BLaER1 (cell line): ENCODE measurements at regions not wholly inside any gene's neighbourhood (a gene's known extent, or its start where the extent isn't known, plus 50 kb on each side); places are given as distances from the start of the nearest gene placed in this dataset.
"Not testable (repeated sequence)": the region's sequence is repeated elsewhere in the genome, so short reads cannot be mapped to it uniquely, and the experiment has no call there.

Experiments
- H3K27ac ChIP-seq: shearing (Covaris generic); formaldehyde crosslinking; 2 replicates; pipeline ENCODE4 v1.8.1; 2022
- H3K27me3 ChIP-seq: shearing (Covaris generic); formaldehyde crosslinking; 2 replicates; pipeline ENCODE4 v1.8.1; 2022
- H3K36me3 ChIP-seq: shearing (Covaris generic); formaldehyde crosslinking; 2 replicates; pipeline ENCODE4 v1.8.1; 2022
- H3K4me1 ChIP-seq: shearing (Covaris generic); formaldehyde crosslinking; 2 replicates; pipeline ENCODE4 v1.8.1; 2022
- H3K4me2 ChIP-seq: shearing (Covaris generic); formaldehyde crosslinking; 2 replicates; pipeline ENCODE4 v1.8.1; 2022
- H3K4me3 ChIP-seq: shearing (Covaris generic); formaldehyde crosslinking; 2 replicates; pipeline ENCODE4 v1.8.1; 2022
- H3K9ac ChIP-seq: shearing (Covaris generic); formaldehyde crosslinking; 2 replicates; pipeline ENCODE4 v1.8.1; 2022
- H3K9me3 ChIP-seq: shearing (Covaris generic); formaldehyde crosslinking; 2 replicates; pipeline ENCODE4 v1.8.1; 2022
- H4K20me1 ChIP-seq: shearing (Covaris generic); formaldehyde crosslinking; 2 replicates; pipeline ENCODE4 v1.8.1; 2022
- Cebpa-rat ChIP-seq: shearing (Covaris generic); IDR thresholded peaks from 2 replicates; pipeline ENCODE4 v1.8.1; 2022

GRCh38 chr17:20700528-20700927, 121.0 kb downstream of the CDRT15L2 start:
- H3K9ac ChIP-seq, H3K4me3 ChIP-seq, H4K20me1 ChIP-seq, H3K4me2 ChIP-seq, H3K9me3 ChIP-seq, H3K27me3 ChIP-seq, H3K36me3 ChIP-seq, H3K27ac ChIP-seq: not testable (repeated sequence)
- peaks cover 20% of the 10 kb centered on the region for H3K4me1 ChIP-seq

DNA sequence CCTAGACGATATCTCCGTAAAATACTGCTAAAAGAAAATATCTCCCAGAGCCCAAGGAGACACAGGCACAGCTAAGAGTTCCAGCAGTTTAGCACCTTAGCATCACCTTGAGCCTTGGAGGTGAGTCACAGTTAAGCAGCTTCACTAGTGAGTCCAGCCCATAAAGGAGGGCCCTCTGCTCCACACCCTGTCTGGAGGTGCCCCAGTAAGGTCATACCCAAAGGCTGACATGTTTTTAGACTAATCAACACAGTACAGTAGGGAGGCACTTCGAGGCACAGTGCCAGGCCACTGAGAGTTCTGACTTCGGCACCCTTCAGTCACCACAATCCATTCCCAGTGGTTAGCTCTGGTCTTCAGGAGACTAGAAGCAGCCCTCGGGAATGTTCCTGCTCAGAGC, 121.8 kb downstream of the CDRT15L2 start:
- H3K4me2 ChIP-seq, H3K4me3 ChIP-seq, H4K20me1 ChIP-seq, H3K9ac ChIP-seq, H3K27me3 ChIP-seq, H3K27ac ChIP-seq, H3K9me3 ChIP-seq, H3K36me3 ChIP-seq: not testable (repeated sequence)
- H3K4me1 ChIP-seq: peaks cover 28% of the 10 kb centered on the region

GRCh38 chr17:20702692-20703091, 123.2 kb downstream of the CDRT15L2 start:
- Histone ChIP-seq H3K27me3 (no peaks in the 10 kb centered on the region), H3K4me1 (peaks cover 41% of the 10 kb centered on the region), H3K4me2 (no peak overlapping the region), H3K4me3 (no peak overlapping the region), H3K36me3 (no peaks in the 10 kb centered on the region), H3K27ac (no peak overlapping the region), H4K20me1 (no peaks in the 10 kb centered on the region), H3K9me3 (no peaks in the 10 kb centered on the region), H3K9ac (no peak overlapping the region)
- TF ChIP-seq Cebpa-rat: no peak

GRCh38 chr17:20703781-20704180, 124.3 kb downstream of the CDRT15L2 start:
- no peak overlapping the region for H3K9ac ChIP-seq
- no peak for TF ChIP-seq Cebpa-rat
- H3K27me3 ChIP-seq: no peaks in the 10 kb centered on the region
- H3K27ac ChIP-seq: no peak overlapping the region
- H4K20me1 ChIP-seq: no peaks in the 10 kb centered on the region
- H3K4me2 ChIP-seq: no peak overlapping the region
- H3K36me3 ChIP-seq: no peaks in the 10 kb centered on the region
- no peak overlapping the region for H3K4me3 ChIP-seq
- H3K9me3 ChIP-seq: no peaks in the 10 kb centered on the region
- peaks cover 42% of the 10 kb centered on the region for H3K4me1 ChIP-seq

GRCh38 chr17:20705186-20705585, 125.7 kb downstream of the CDRT15L2 start:
- H3K27me3 ChIP-seq, H3K27ac ChIP-seq, H3K36me3 ChIP-seq, H3K9ac ChIP-seq, H4K20me1 ChIP-seq, H3K9me3 ChIP-seq, H3K4me3 ChIP-seq: not testable (repeated sequence)
- peaks cover 42% of the 10 kb centered on the region for H3K4me1 ChIP-seq
- H3K4me2 ChIP-seq: peak overlapping the region; percentile 47

DNA sequence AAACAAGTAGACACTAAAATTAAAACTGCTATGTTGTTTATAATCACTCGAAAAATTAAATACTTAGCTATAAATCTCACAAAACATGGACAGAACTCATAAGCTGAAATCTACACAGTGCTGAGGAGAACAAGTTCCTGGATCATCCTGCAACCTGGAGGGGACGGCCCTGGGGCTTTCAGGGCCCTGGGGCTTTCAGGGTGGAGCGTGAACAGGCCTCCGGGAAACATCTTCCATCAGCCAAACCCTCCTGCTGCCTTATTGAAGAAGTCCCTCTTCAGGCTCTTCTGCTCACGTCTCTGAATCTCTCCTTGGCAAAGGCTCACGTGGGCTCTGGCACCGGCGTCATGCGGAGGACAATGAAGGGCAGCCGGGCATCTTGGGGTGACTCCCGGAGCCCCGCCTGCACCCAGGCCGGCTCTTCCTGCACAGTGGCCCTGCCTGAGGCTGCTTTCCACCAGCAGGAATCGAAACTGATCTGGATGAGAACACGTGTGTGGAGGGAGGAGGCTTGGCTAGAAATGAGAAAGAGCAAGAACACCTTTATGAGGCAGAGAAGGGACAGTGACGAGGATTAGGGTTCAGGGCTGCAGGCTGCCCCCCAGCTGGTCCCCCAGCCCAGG, 127.3 kb downstream of the CDRT15L2 start:
- no peaks in the 10 kb centered on the region for H3K9me3 ChIP-seq
- no peaks in the 10 kb centered on the region for H3K27me3 ChIP-seq
- no peak for TF ChIP-seq Cebpa-rat
- H3K27ac ChIP-seq: no peak overlapping the region
- peak overlapping the region; percentile 47 for H3K4me2 ChIP-seq
- H3K4me1 ChIP-seq: peaks cover 42% of the 10 kb centered on the region
- no peaks in the 10 kb centered on the region for H4K20me1 ChIP-seq
- no peak overlapping the region for H3K9ac ChIP-seq
- H3K36me3 ChIP-seq: no peaks in the 10 kb centered on the region
- no peak overlapping the region for H3K4me3 ChIP-seq

DNA sequence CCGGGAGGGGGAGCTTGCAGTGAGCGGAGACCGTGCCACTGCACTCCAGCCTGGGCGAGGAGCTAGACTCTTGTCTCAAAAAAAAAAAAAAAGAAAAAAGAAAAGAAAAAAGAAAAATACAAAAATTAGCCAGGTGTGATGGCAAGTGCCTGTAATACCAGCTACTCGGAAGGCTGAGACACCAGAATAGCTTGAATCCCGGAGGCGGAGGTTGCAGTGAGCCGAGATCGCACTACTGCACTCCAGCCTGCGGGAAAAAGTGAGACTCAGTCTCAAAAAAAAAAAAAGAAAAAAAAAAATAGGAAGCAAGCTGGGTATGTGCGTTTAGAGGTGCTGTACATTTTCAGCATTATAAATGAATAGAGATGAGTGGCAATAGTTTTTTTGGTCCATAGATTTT, 129.3 kb downstream of the CDRT15L2 start:
- not testable (repeated sequence) for H3K9me3 ChIP-seq, H3K36me3 ChIP-seq, H3K4me2 ChIP-seq, H3K4me3 ChIP-seq, H3K27me3 ChIP-seq, H3K9ac ChIP-seq, H4K20me1 ChIP-seq, H3K27ac ChIP-seq
- peaks cover 37% of the 10 kb centered on the region for H3K4me1 ChIP-seq

DNA sequence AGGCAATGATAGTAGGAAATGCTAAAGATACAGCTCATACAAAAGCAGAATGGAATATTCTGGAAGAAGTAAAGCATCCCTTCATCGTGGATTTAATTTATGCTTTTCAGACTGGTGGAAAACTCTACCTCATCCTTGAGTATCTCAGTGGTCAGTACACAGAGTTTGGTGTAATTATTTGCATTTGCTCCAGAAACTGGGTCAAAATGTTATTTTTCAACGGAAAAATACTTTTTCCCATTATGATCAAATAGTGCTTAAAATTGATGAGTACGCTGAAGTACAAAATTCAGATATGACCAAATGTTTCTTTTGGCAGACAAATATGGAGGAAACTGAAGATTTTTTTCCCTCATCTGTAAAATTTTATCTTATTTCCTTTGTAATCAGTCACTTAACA, 137.0 kb downstream of the CDRT15L2 start:
- not testable (repeated sequence) for H3K27ac ChIP-seq, H3K36me3 ChIP-seq, H3K4me1 ChIP-seq, H3K4me3 ChIP-seq, H4K20me1 ChIP-seq, H3K27me3 ChIP-seq, H3K9me3 ChIP-seq, H3K4me2 ChIP-seq, H3K9ac ChIP-seq

DNA sequence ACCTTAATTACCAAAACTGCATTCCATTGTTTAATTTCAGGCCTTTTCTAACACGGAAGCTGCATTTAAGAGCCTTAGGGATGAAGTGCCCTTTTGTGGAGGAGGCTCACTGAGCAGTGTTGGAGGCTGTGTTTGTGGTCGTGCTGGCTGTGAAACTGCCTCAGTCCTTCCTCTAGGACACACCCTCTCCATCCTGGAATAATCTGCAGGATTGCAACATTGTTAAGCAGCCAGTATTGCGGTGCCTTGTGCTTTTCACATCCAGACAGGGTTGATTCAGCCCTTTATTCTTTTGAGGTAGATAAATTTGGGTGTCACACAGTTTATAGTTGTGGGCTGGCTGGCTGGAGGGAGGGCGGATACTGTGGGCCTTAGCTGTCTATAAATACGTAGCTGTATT, 141.6 kb downstream of the CDRT15L2 start:
- Histone ChIP-seq H4K20me1 (no peaks in the 10 kb centered on the region), H3K36me3 (no peaks in the 10 kb centered on the region), H3K27me3 (no peaks in the 10 kb centered on the region), H3K9me3 (no peaks in the 10 kb centered on the region), H3K27ac (no peak overlapping the region), H3K4me1 (peaks cover 12% of the 10 kb centered on the region), H3K9ac (no peak overlapping the region), H3K4me3 (no peak overlapping the region), H3K4me2 (no peak overlapping the region)
- TF ChIP-seq Cebpa-rat: no peak

DNA sequence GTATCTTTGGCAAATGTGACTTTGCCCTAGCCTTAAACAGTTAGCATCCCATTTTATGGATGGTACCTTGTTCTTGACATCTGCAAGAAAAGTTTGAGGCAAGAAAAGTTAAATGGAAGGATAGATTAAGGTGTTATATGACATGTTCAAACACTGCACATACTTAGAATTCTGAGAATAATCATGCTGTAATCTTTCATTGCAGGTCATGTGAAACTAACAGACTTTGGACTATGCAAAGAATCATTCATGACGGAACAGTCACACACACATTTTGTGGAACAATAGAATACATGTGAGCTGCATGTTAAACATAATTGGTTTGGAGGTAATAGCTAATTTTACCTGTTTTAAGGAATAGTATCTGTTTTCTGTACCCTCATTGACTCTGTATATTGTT, 144.9 kb downstream of the CDRT15L2 start:
- H3K4me3 ChIP-seq, H3K9ac ChIP-seq, H3K27ac ChIP-seq, H4K20me1 ChIP-seq, H3K36me3 ChIP-seq, H3K4me2 ChIP-seq, H3K9me3 ChIP-seq, H3K27me3 ChIP-seq: not testable (repeated sequence)
- H3K4me1 ChIP-seq: peaks cover 12% of the 10 kb centered on the region

DNA sequence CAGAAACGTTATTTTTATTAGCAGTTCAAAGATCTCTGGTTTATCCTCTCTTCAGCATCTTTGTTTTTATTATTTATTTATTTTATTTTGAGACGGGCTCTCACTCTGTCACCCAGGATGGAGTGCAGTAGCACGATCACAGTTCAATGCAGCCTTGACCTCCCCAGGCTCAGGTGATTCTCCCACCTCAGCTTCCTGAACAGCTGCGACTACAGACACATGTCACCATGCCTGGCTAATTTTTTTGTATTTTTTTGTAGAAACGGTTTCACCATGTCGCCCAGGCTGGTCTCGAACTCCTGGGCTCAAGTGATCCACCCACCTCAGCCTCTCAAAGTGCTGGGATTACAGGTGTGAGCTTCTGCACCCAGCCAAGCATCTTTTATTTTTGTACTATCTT, 147.7 kb downstream of the CDRT15L2 start:
- not testable (repeated sequence) for H3K36me3 ChIP-seq, H3K27ac ChIP-seq, H3K4me2 ChIP-seq, H4K20me1 ChIP-seq, H3K4me3 ChIP-seq, H3K9ac ChIP-seq, H3K27me3 ChIP-seq, H3K9me3 ChIP-seq
- peaks cover 12% of the 10 kb centered on the region for H3K4me1 ChIP-seq
